IgD-negative memory B cell (primary cell): ENCODE measurements at regions not wholly inside any gene's neighbourhood (a gene's known extent, or its start where the extent isn't known, plus 50 kb on each side); places are given as distances from the start of the nearest gene placed in this dataset.

Experiments
- H3K27ac Mint-ChIP-seq, 3 donors: one replicate each; pipeline ENCODE4 v1.8.0; 2020 to 2022; ENCODE audit warnings: mild to moderate bottlenecking in 3 of 3, mixed read lengths in 3 of 3, moderate library complexity in 1 of 3
- H3K27me3 Mint-ChIP-seq: one replicate; pipeline ENCODE4 v1.8.0; 2021; ENCODE audit warnings: mixed read lengths
- H3K36me3 Mint-ChIP-seq: one replicate; pipeline ENCODE4 v1.8.0; 2020; ENCODE audit warnings: mild to moderate bottlenecking, mixed read lengths
- H3K4me1 Mint-ChIP-seq, 3 donors: one replicate each; pipeline ENCODE4 v1.8.0; 2020 to 2022; ENCODE audit warnings: mixed read lengths in 3 of 3, mild to moderate bottlenecking in 1 of 3
- H3K4me3 Mint-ChIP-seq, 4 donors: one replicate each; pipeline ENCODE4 v1.8.0; 2020 to 2022; ENCODE audit warnings: mild to moderate bottlenecking in 4 of 4, mixed read lengths in 4 of 4, moderate library complexity in 3 of 4
- H3K9me3 Mint-ChIP-seq, 3 donors: one replicate each; pipeline ENCODE4 v1.8.0; 2020 to 2021; ENCODE audit warnings: mixed read lengths in 3 of 3, mild to moderate bottlenecking in 1 of 3

- H3K27ac Mint-ChIP-seq: no peak overlapping the region
- H3K4me3 Mint-ChIP-seq: no peak overlapping the region
- H3K36me3 Mint-ChIP-seq: no peaks in the 10 kb centered on the region
- peaks cover 0 to 3% (median 0%) of the 10 kb centered on the region in 3 donors for H3K4me1 Mint-ChIP-seq
- H3K27me3 Mint-ChIP-seq: peaks cover 3% of the 10 kb centered on the region
- H3K9me3 Mint-ChIP-seq: no peaks in the 10 kb centered on the region
Measured at GRCh38 chr12:13365748-13366366, 169.3 kb downstream of the EMP1 start.

- no peak overlapping the region for H3K27ac Mint-ChIP-seq
- no peaks in the 10 kb centered on the region for H3K9me3 Mint-ChIP-seq
- H3K4me3 Mint-ChIP-seq: no peak overlapping the region
- H3K36me3 Mint-ChIP-seq: no peaks in the 10 kb centered on the region
- H3K4me1 Mint-ChIP-seq: peaks cover 0 to 3% (median 0%) of the 10 kb centered on the region in 3 donors
- peaks cover 3% of the 10 kb centered on the region for H3K27me3 Mint-ChIP-seq
Measured at GRCh38 chr12:13362260-13362841, 165.8 kb downstream of the EMP1 start.

- no peak overlapping the region for H3K27ac Mint-ChIP-seq
- no peaks in the 10 kb centered on the region for H3K36me3 Mint-ChIP-seq
- peaks cover 5% of the 10 kb centered on the region for H3K27me3 Mint-ChIP-seq
- no peak overlapping the region for H3K4me3 Mint-ChIP-seq
- peaks cover 0 to 3% (median 0%) of the 10 kb centered on the region in 3 donors for H3K4me1 Mint-ChIP-seq
- H3K9me3 Mint-ChIP-seq: no peaks in the 10 kb centered on the region
Measured at GRCh38 chr12:13359636-13360035, 163.1 kb downstream of the EMP1 start.

- Mint-ChIP-seq H3K27me3 (peaks cover 6% of the 10 kb centered on the region), H3K9me3 (no peaks in the 10 kb centered on the region), H3K4me3 (no peak overlapping the region), H3K36me3 (no peaks in the 10 kb centered on the region), H3K27ac (no peak overlapping the region), H3K4me1 (peaks cover 0 to 3% (median 0%) of the 10 kb centered on the region in 3 donors)
Measured at GRCh38 chr12:13358391-13358905, 161.9 kb downstream of the EMP1 start.

GRCh38 chr12:13350946-13351345 lies 154.4 kb downstream of the EMP1 start:
- Mint-ChIP-seq H3K27ac (no peak overlapping the region), H3K4me1 (no peaks in the 10 kb centered on the region), H3K9me3 (no peaks in the 10 kb centered on the region), H3K36me3 (no peaks in the 10 kb centered on the region), H3K4me3 (no peak overlapping the region), H3K27me3 (peaks cover 15% of the 10 kb centered on the region)

- Mint-ChIP-seq H3K4me1 (no peaks in the 10 kb centered on the region), H3K36me3 (no peaks in the 10 kb centered on the region), H3K27me3 (peaks cover 12% of the 10 kb centered on the region), H3K9me3 (no peaks in the 10 kb centered on the region), H3K27ac (no peak overlapping the region), H3K4me3 (no peak overlapping the region)
Measured at GRCh38 chr12:13350381-13350780, 153.9 kb downstream of the EMP1 start.

GRCh38 chr12:13348464-13348863 lies 151.9 kb downstream of the EMP1 start:
- peaks cover 11% of the 10 kb centered on the region for H3K27me3 Mint-ChIP-seq
- no peaks in the 10 kb centered on the region for H3K4me1 Mint-ChIP-seq
- no peaks in the 10 kb centered on the region for H3K9me3 Mint-ChIP-seq
- H3K4me3 Mint-ChIP-seq: no peak overlapping the region
- no peaks in the 10 kb centered on the region for H3K36me3 Mint-ChIP-seq
- H3K27ac Mint-ChIP-seq: no peak overlapping the region

- peaks cover 13% of the 10 kb centered on the region for H3K27me3 Mint-ChIP-seq
- H3K36me3 Mint-ChIP-seq: no peaks in the 10 kb centered on the region
- H3K27ac Mint-ChIP-seq: no peak overlapping the region
- H3K4me3 Mint-ChIP-seq: no peak overlapping the region
- no peaks in the 10 kb centered on the region for H3K9me3 Mint-ChIP-seq
- H3K4me1 Mint-ChIP-seq: no peaks in the 10 kb centered on the region
Measured at GRCh38 chr12:13347241-13348043, 150.9 kb downstream of the EMP1 start.

- no peak overlapping the region for H3K4me3 Mint-ChIP-seq
- no peaks in the 10 kb centered on the region for H3K4me1 Mint-ChIP-seq
- peaks cover 10% of the 10 kb centered on the region for H3K27me3 Mint-ChIP-seq
- H3K36me3 Mint-ChIP-seq: peaks cover 2% of the 10 kb centered on the region
- no peak overlapping the region for H3K27ac Mint-ChIP-seq
- peaks cover 0 to 5% (median 0%) of the 10 kb centered on the region in 3 donors for H3K9me3 Mint-ChIP-seq
Measured at GRCh38 chr12:13345722-13346121, 149.2 kb downstream of the EMP1 start.

GRCh38 chr12:13343375-13343774 lies 146.8 kb downstream of the EMP1 start:
- Mint-ChIP-seq H3K27me3 (peaks cover 3% of the 10 kb centered on the region), H3K9me3 (peaks cover 0 to 5% (median 2%) of the 10 kb centered on the region in 3 donors), H3K4me3 (no peak overlapping the region), H3K27ac (no peak overlapping the region), H3K36me3 (peaks cover 2% of the 10 kb centered on the region), H3K4me1 (no peaks in the 10 kb centered on the region)

GRCh38 chr12:13342971-13343370 lies 146.4 kb downstream of the EMP1 start:
- H3K27me3 Mint-ChIP-seq: peaks cover 3% of the 10 kb centered on the region

GRCh38 chr12:13340149-13340548 lies 143.6 kb downstream of the EMP1 start:
- H3K4me3 Mint-ChIP-seq: no peak overlapping the region
- H3K27me3 Mint-ChIP-seq: peaks cover 6% of the 10 kb centered on the region
- peaks cover 0 to 5% (median 2%) of the 10 kb centered on the region in 3 donors for H3K9me3 Mint-ChIP-seq
- no peaks in the 10 kb centered on the region for H3K4me1 Mint-ChIP-seq
- H3K36me3 Mint-ChIP-seq: peaks cover 2% of the 10 kb centered on the region
- no peak overlapping the region for H3K27ac Mint-ChIP-seq

More at GRCh38 chr12:13342971-13343370, 146.4 kb downstream of the EMP1 start:
- Mint-ChIP-seq H3K27ac (no peak overlapping the region), H3K36me3 (peaks cover 2% of the 10 kb centered on the region), H3K4me1 (no peaks in the 10 kb centered on the region), H3K9me3 (peaks cover 0 to 5% (median 2%) of the 10 kb centered on the region in 3 donors), H3K4me3 (no peak overlapping the region)

- H3K36me3 Mint-ChIP-seq: peaks cover 2% of the 10 kb centered on the region
- no peaks in the 10 kb centered on the region for H3K4me1 Mint-ChIP-seq
- peaks cover 7% of the 10 kb centered on the region for H3K27me3 Mint-ChIP-seq
- H3K4me3 Mint-ChIP-seq: no peak overlapping the region
- no peak overlapping the region for H3K27ac Mint-ChIP-seq
- H3K9me3 Mint-ChIP-seq: peaks cover 0 to 5% (median 2%) of the 10 kb centered on the region in 3 donors
Measured at GRCh38 chr12:13339538-13339937, 143.0 kb downstream of the EMP1 start.

- Mint-ChIP-seq H3K27me3 (peaks cover 7% of the 10 kb centered on the region), H3K27ac (no peak overlapping the region), H3K9me3 (peaks cover 0 to 5% (median 2%) of the 10 kb centered on the region in 3 donors), H3K36me3 (peaks cover 2% of the 10 kb centered on the region), H3K4me3 (no peak overlapping the region), H3K4me1 (no peaks in the 10 kb centered on the region)
Measured at GRCh38 chr12:13339091-13339490, 142.6 kb downstream of the EMP1 start.

- Mint-ChIP-seq H3K27ac (no peak overlapping the region), H3K27me3 (peaks cover 5% of the 10 kb centered on the region), H3K4me3 (no peak overlapping the region)
Measured at GRCh38 chr12:13337791-13338190, 141.3 kb downstream of the EMP1 start.

More at GRCh38 chr12:13337791-13338190, 141.3 kb downstream of the EMP1 start:
- peaks cover 0 to 5% (median 2%) of the 10 kb centered on the region in 3 donors for H3K9me3 Mint-ChIP-seq
- H3K36me3 Mint-ChIP-seq: peaks cover 2% of the 10 kb centered on the region
- no peaks in the 10 kb centered on the region for H3K4me1 Mint-ChIP-seq
